ENCODE measurements at regions not wholly inside any gene's neighbourhood (a gene's known extent, or its start where the extent isn't known, plus 50 kb on each side); places are given as distances from the start of the nearest gene placed in this dataset.

- TF ChIP-seq CTCF (IDR thresholded peaks at IDR 0.05; ENCODE audit: low read depth, low read length, missing input control) = no peak
- TF ChIP-seq, protein P1, sequence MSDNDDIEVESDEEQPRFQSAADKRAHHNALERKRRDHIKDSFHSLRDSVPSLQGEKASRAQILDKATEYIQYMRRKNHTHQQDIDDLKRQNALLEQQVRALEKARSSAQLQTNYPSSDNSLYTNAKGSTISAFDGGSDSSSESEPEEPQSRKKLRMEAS (IDR thresholded peaks at IDR 0.05) = no peak
- TF ChIP-seq RAD21 (IDR thresholded peaks at IDR 0.05) = no peak
- no peak for TF ChIP-seq JUND (IDR thresholded peaks at IDR 0.05)
- TF ChIP-seq, protein P2, sequence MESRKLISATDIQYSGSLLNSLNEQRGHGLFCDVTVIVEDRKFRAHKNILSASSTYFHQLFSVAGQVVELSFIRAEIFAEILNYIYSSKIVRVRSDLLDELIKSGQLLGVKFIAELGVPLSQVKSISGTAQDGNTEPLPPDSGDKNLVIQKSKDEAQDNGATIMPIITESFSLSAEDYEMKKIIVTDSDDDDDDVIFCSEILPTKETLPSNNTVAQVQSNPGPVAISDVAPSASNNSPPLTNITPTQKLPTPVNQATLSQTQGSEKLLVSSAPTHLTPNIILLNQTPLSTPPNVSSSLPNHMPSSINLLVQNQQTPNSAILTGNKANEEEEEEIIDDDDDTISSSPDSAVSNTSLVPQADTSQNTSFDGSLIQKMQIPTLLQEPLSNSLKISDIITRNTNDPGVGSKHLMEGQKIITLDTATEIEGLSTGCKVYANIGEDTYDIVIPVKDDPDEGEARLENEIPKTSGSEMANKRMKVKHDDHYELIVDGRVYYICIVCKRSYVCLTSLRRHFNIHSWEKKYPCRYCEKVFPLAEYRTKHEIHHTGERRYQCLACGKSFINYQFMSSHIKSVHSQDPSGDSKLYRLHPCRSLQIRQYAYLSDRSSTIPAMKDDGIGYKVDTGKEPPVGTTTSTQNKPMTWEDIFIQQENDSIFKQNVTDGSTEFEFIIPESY (IDR thresholded peaks at IDR 0.05) = no peak
- TF ChIP-seq EGR1 (IDR thresholded peaks at IDR 0.05; ENCODE audit: low read depth in 2 of 2) = no peak
- TF ChIP-seq YY1 (IDR thresholded peaks at IDR 0.05) = no peak
- TF ChIP-seq ATF3 (IDR thresholded peaks at IDR 0.05) = no peak
Observed at GRCh38 chr1:188889166-188889565, 1588.5 kb downstream of the BRINP3 start.

Measured in liver (tissue), 3 donors.